ENCODE measurements at regions not wholly inside any gene's neighbourhood (a gene's known extent, or its start where the extent isn't known, plus 50 kb on each side); places are given as distances from the start of the nearest gene placed in this dataset.

DNA sequence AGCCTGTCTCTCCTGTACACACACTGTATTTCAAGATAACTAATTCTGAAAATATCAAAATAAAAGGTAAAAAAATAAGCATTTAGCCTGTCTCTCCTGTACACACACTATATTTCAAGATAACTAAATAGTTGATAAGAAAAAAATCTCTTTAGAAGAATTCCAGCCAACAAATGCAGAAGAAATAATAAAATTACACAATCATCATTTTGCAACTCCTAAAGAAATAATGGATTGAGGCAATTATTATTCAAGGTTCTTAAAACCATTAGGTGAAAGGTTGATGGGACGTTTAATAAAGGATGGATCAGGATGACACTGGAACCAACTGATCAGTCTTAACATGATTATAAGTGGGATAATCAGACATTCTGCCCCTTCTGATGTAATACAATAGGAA lies 148.0 kb upstream of the FN1 start:
- no peak overlapping the region for H3K4me3 ChIP-seq (ENCODE audit: low read depth, low read length)
- TF ChIP-seq, protein P1, sequence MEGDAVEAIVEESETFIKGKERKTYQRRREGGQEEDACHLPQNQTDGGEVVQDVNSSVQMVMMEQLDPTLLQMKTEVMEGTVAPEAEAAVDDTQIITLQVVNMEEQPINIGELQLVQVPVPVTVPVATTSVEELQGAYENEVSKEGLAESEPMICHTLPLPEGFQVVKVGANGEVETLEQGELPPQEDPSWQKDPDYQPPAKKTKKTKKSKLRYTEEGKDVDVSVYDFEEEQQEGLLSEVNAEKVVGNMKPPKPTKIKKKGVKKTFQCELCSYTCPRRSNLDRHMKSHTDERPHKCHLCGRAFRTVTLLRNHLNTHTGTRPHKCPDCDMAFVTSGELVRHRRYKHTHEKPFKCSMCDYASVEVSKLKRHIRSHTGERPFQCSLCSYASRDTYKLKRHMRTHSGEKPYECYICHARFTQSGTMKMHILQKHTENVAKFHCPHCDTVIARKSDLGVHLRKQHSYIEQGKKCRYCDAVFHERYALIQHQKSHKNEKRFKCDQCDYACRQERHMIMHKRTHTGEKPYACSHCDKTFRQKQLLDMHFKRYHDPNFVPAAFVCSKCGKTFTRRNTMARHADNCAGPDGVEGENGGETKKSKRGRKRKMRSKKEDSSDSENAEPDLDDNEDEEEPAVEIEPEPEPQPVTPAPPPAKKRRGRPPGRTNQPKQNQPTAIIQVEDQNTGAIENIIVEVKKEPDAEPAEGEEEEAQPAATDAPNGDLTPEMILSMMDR (IDR thresholded peaks at IDR 0.05; ENCODE audit: borderline replicate concordance, insufficient read depth, low read depth, low read length), result no peak

DNA sequence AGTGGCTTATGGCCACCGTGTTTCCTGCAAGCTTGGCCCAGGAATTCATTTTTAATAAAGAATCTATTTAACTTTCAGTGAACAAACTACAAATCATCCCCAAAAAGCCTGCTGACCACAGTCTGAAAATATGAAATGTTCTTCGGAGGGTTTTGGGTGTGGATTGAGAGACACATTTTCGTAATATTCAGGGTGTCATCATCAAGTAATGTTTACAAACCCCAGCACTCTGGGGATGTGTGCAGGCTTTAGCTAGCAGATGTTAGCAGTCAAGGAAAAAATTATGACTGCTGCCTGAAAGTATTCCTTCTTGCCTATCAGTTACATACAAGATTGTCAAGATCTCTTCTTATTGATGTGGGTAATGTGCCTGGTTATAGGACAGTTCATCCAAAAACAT lies 143.9 kb upstream of the FN1 start:
- no peak overlapping the region for H3K4me3 ChIP-seq (ENCODE audit: low read depth, low read length)
- TF ChIP-seq, protein P1 (IDR thresholded peaks at IDR 0.05; ENCODE audit: borderline replicate concordance, insufficient read depth, low read depth, low read length), result no peak

DNA sequence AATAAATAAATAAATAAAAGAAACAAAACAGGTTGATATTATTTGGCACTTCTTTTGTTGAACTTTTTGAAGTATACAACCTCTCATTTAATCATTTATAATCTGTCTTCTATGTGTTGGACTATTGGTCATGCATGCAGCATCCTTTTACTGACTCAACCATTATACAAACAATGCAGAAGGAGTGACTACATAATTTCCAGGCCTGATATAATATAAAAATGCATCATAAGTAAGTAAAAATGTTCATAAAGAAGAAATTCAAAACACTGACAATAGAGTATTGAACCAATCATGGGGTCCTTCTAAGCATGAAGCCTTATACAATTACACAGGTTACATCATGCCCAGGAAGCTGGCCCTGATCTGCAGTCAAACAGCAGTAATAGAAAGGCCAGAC lies 141.5 kb upstream of the FN1 start:
- TF ChIP-seq, protein P1 (IDR thresholded peaks at IDR 0.05; ENCODE audit: borderline replicate concordance, insufficient read depth, low read depth, low read length), result no peak
- H3K4me3 ChIP-seq (ENCODE audit: low read depth, low read length), result no peak overlapping the region

DNA sequence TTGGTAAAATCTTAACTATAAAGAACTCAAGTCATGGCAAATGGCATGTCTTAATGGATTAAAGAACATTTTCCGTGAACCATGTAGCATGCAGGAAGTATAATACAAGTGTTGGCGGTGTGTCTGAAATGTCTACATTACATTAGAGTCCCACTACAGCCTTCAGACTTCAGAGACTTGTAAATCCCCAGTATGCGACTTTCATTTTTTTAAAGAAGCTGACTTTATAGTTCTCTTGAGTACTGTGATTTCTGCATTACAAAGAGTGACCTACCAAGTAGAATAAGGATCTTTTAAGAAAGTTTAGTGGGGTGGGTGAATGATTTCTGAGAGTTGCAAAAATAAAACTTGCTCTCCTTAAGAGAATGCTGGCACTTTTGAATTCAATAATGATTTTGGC lies 140.7 kb upstream of the FN1 start:
- TF ChIP-seq, protein P1 (IDR thresholded peaks at IDR 0.05; ENCODE audit: borderline replicate concordance, insufficient read depth, low read depth, low read length), result no peak
- H3K4me3 ChIP-seq (ENCODE audit: low read depth, low read length), result no peak overlapping the region

DNA sequence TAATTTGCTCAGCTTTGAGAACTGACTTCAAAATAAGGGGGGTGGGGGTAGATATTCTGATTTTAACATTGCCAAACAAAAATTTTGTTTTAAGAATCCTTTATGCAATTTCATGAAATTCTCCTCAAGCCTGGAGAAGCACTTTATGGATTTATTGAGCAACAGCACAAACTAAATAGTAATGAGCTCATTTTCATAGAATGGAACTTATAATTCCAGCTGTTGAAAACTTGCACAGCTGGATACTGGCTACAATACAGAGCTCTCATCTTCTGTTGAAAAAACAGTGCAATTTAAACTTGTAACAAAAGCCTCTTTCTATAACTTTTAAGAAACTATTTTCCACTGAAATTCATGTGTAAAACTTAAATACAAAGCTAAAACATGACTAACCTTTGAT lies 137.6 kb upstream of the FN1 start:
- H3K4me3 ChIP-seq (ENCODE audit: low read depth, low read length), result no peak overlapping the region
- TF ChIP-seq, protein P1 (IDR thresholded peaks at IDR 0.05; ENCODE audit: borderline replicate concordance, insufficient read depth, low read depth, low read length), result no peak

DNA sequence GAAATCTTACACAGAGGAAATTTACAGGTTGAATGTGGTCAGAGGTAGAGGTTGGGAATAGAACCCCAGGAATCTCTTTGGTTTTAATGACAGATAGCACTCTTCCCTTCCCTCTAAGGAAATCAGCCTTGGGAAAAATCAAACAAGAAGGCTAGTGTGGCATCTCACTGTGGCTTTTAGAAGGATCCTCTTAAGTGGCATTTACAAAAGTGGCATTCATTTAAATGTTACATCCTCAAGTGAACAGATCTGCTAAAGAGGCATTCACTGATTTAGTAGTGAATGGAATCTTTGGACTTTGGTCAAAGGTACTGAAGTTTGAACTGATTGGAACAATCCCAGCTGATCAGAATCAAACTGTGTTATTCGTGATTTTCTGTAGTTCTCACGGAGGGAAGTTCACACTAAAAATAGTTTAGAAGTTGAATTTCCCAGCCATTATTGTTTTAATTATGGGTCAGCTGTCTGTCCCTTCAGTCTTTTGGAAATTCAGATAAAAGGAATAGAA lies 136.5 kb upstream of the FN1 start:
- TF ChIP-seq, protein P1 (IDR thresholded peaks at IDR 0.05; ENCODE audit: borderline replicate concordance, insufficient read depth, low read depth, low read length), result no peak
- no peak overlapping the region for H3K4me3 ChIP-seq (ENCODE audit: low read depth, low read length)

DNA sequence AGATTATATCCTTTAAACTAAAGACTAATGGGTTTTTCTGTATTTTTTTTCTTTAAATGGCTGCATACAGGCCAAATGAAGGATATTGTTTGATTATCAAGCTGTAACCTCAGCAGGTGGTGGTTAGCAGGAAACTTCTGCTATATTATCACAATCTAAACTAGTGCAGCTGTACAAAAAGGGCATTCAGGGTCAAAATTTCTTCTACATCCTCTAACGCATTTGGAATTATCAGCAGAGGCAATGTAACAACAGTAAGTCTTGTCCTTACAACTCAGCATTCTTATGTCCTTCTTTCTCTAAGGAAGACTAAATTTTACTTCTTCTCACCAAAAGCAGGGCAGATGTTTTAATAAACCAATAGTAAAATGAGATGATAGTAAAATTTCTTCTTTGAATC lies 135.8 kb upstream of the FN1 start:
- no peak overlapping the region for H3K4me3 ChIP-seq (ENCODE audit: low read depth, low read length)
- TF ChIP-seq, protein P1 (IDR thresholded peaks at IDR 0.05; ENCODE audit: borderline replicate concordance, insufficient read depth, low read depth, low read length), result no peak
